ENCODE measurements at regions not wholly inside any gene's neighbourhood (a gene's known extent, or its start where the extent isn't known, plus 50 kb on each side); places are given as distances from the start of the nearest gene placed in this dataset.

GRCh38 chr1:87735750-87736149 lies 407.1 kb downstream of the LMO4 start:
- no peak for DNase-seq

- no peak for DNase-seq
Observed at GRCh38 chr1:87739141-87739540, 410.5 kb downstream of the LMO4 start.

- DNase-seq: no peak
Observed at GRCh38 chr1:87739704-87740103, 411.0 kb downstream of the LMO4 start.

DNA sequence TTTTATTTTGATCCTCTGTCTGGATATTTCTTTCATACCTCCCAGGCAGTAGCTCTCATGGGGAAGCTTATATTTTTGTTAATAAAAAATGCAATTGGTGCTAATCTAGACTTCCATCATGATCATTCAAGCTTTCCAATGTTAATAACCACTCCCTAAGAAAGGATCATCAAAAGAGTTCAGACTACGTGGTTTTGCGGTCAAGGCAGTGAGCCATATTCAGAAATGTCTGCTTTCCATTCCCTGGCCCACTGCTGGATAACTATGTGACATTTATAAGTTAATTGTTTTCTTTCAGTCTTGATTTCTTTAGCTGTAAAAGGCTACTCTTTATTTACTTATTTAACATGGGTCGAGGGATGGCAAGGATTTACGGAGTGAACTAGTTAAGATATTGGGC lies 414.6 kb downstream of the LMO4 start:
- DNase-seq: no peak

DNA sequence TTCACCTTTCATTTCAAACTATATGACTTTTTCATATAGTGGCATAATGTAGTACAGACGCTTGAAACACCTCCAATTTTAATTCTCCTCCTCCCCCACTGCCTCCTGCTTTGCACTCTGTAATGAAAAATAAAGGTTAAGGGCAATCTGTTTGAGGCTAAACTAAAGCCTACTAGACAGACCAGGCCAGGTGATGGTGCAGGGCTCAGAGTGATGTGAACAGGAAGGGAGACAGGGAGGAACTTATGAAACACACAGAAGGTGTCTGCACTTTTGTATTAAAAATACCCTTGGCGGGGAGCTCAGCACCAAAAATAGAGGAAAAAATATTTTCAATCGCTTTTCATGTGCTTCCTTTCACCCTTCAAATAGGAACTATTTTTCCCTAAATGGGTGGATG lies 415.4 kb downstream of the LMO4 start:
- no peak for DNase-seq

DNA sequence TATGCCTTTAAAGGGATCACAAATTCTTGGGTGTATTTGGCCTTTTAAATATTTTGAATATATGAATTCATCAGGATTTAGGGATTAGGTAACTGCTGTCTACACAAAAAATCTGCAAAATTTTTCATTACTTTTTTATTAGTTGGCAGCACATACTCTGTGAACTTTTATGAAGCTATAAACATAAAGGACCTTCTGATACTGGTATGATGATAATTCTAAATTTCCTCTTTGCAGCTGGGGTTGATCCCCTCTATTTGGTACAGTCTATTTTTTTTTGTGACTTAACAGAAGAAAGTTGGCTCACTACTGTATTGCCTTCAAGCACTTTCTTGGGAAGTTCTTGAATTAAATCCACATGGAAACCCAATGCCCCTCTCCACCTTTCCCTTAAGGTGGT lies 416.1 kb downstream of the LMO4 start:
- no peak for DNase-seq

DNA sequence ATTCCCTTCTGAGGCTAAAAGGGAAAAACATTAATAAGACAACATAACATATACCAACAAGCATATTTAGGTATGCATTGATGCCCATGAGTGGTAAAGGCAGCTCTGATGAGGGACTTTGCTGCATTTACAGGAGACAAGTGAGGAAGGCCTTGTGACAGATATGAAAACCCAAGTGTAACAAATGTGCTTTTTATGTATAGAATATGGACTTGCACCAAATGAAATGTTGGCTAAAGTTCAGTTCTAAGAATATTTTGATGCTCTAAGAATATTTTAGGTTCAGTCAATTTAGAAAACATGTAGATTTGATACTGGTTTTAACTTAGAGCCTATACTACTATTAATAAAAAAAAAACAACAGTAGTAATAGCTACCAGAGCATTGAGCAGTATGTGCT lies 424.7 kb downstream of the LMO4 start:
- no peak for DNase-seq

GRCh38 chr1:87754139-87754538 lies 425.5 kb downstream of the LMO4 start:
- DNase-seq: no peak

DNA sequence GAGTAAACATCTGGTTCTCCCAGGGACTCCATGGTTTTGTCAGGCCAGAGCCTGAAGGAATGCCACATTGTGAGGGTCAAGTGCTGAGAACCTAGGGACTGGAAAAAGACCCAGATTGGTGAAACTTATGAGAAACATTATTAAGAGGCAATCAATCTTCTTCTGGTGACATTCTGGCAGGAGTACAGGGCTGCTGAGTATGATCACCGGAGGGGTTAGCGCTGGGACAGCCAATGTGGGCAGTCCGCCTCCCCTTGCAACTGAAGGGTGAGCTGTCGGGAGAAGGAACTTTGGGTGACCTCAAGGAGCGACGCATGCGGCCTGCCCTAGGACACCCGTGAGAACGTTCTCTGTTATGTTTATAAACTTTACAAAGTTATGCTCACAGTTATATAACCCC lies 429.0 kb downstream of the LMO4 start:
- DNase-seq: no peak

DNA sequence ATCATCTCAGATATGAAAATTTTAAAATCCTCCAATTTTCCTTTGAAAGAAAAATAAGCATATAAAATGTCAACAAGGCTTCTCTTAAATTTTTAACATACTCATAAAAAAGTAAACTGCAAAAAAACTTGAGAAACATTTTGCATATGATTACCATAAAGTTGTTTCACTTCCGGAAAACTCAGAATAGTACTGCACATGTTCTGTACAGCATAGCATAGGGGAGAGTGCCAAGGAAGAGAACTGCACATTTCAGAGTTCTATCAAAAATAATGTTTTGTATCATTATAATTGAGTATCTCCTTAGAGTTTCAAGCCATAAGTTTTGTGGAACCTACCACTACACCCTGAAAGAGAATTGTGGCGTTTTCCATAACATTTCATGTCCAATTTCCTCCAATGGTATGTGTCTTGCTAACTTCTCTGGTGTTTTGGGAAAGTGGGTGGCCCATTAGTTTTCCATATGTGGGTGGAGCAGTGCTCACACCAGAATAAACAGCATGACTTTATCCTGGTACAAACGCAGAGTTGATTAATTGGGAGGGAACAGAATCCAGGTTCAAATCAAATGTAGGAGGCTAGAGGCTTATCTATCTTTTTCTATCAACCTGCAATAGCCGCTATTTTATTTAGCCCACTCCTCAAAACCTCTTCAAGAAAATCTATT lies 430.9 kb downstream of the LMO4 start:
- DNase-seq: no peak

- no peak for DNase-seq
Observed at GRCh38 chr1:87760155-87760554, 431.5 kb downstream of the LMO4 start.

DNA sequence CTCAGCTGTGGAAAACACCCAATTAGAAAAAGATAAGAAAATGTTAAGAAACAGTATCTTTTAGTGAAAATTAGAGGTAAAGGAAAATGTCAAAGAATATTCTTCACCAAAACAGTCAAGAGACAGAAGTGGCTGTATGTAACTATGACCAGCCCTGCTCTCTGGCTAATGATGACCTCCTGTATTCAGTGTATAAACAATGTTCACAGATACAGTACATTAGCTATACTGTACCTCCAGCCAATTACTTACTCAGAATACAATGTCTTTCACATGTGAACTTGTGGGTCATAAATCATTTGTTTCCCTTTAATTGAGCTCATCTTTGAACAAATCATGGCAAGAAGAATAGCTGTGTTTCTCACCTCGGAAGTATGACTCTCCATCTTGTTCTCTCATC lies 432.0 kb downstream of the LMO4 start:
- DNase-seq: no peak

DNA sequence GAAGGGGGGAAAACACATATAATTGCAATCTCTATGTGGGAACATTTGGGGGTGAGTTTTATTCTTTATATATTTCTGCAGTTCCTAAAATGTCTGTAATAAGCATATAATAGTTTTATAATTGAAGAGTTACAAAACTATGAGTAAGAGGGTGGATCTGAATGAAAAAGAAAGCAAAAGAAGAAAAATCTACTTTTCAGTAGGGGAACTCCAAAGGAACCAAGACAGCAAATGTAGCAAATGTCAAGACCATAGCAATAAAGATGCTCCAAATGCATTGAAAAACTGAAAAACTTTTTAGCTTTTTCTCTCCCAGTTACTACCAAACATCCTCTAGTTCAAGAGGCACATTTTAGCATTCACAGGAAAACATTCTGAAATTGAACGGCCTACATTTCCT lies 434.8 kb downstream of the LMO4 start:
- no peak for DNase-seq

GRCh38 chr1:87765057-87765680 lies 436.5 kb downstream of the LMO4 start:
- no peak for DNase-seq

GRCh38 chr1:87765681-87766070 lies 437.0 kb downstream of the LMO4 start:
- no peak for DNase-seq

- DNase-seq: no peak
Observed at GRCh38 chr1:87766737-87767136, 438.1 kb downstream of the LMO4 start.

DNA sequence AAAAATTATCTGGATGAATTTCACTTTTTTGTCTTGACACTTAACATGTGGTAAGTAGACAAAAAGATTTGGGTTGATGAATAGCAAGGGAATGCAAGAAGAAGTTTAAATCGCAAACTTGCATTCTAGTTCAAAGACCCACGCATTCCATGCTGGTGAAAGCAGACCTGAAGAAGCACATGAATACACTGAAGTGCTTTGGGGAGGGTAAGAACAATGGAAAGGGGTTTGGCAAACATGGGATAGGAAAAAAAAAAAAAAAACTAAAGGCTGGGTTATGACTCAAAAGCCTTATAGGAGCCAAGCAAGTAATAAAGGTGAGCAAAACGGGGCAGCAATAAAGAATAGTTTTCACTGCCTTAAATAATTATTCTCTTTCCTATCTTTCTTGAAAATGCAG lies 450.2 kb downstream of the LMO4 start:
- DNase-seq: no peak

DNA sequence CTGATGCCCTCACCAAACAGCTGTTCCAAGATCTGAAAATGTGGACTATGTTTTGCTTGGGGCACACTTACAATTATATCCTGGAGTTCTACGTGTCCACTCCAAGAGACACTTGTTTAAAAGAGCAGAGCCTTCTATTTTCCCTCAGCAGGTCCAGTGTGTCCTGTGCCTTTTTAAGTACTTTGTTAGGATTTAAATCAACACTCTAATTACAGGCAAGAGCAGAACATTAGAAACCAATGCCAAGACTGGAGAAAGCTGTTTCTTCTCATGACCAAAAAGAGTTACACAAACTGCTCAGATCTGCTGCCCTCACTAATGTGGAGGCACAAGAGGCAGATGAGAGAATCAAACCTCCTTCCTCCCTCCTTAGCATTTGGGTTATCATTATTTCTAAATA lies 452.9 kb downstream of the LMO4 start:
- no peak for DNase-seq

GRCh38 chr1:87783315-87783714 lies 454.6 kb downstream of the LMO4 start:
- no peak for DNase-seq

DNA sequence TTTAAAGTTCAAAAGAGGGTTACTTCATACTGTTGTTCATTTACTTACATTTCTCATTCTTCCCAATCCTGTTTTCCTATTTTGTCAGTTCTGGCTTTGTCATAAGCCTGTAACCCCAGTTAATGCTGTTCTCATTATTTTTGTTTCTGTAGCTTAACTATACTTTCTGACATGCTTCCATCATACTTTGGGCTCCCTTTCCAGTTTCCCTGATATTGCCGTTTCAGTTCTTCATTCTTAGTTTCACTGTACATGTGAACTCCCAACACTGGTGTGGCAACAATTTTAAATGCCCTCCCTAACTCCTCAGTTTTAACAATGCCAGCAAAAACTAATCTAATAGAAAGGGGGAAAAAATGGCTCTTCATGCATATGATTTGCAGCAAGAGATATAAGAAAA lies 456.7 kb downstream of the LMO4 start:
- DNase-seq: no peak

- DNase-seq: no peak
Observed at GRCh38 chr1:87786229-87786628, 457.5 kb downstream of the LMO4 start.

- no peak for DNase-seq
Observed at GRCh38 chr1:87786861-87787545, 458.3 kb downstream of the LMO4 start.

GRCh38 chr1:87787551-87787950 lies 458.9 kb downstream of the LMO4 start:
- DNase-seq: no peak

DNA sequence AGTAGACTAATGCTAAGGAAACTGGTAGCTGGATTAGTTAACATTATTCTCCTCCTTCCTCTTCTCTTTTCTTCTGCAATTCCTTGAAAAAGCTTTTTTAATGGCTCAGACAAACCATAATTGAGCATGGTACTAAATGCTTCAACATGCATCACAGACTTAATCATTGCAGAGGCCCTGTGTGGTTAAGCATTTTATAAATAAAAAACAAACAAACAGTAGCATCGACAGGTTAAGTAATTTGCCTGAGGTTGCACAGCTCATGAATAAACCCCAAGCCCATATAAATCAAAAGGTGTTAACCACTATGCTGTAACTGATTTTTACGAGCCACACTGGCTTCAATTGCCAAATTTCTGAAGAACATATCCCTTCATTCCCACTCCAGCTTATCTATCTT lies 462.1 kb downstream of the LMO4 start:
- no peak for DNase-seq
